ENCODE measurements at regions not wholly inside any gene's neighbourhood (a gene's known extent, or its start where the extent isn't known, plus 50 kb on each side); places are given as distances from the start of the nearest gene placed in this dataset.

DNA sequence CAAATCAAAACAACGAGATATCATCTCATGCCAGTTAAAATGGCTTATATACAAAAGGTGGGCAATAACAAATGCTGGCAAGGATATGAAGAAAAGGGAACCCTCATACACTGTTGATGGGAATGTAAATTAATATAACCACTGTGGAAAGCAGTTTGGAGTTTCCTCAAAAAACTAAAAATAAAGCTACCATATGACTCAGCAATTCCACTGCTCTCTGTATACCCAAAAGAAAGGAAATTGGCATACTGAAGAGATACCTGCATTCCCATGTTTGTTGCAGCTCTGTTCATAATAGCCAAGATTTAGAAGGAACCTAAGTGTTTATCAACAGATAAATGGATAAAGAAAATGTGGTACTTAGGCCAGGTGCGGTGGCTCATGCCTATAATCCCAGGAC, 124.8 kb downstream of the MSTN start:
- TF ChIP-seq, protein P1, sequence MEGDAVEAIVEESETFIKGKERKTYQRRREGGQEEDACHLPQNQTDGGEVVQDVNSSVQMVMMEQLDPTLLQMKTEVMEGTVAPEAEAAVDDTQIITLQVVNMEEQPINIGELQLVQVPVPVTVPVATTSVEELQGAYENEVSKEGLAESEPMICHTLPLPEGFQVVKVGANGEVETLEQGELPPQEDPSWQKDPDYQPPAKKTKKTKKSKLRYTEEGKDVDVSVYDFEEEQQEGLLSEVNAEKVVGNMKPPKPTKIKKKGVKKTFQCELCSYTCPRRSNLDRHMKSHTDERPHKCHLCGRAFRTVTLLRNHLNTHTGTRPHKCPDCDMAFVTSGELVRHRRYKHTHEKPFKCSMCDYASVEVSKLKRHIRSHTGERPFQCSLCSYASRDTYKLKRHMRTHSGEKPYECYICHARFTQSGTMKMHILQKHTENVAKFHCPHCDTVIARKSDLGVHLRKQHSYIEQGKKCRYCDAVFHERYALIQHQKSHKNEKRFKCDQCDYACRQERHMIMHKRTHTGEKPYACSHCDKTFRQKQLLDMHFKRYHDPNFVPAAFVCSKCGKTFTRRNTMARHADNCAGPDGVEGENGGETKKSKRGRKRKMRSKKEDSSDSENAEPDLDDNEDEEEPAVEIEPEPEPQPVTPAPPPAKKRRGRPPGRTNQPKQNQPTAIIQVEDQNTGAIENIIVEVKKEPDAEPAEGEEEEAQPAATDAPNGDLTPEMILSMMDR (IDR thresholded peaks at IDR 0.05) = no peak
- TF ChIP-seq POLR2A (IDR thresholded peaks at IDR 0.05) = no peak
